ENCODE measurements at regions not wholly inside any gene's neighbourhood (a gene's known extent, or its start where the extent isn't known, plus 50 kb on each side); places are given as distances from the start of the nearest gene placed in this dataset.

- no peak for TF ChIP-seq CTCF (IDR thresholded peaks at IDR 0.05 in 2 of 3, conservative IDR thresholded peaks at IDR 0.05 in 1 of 3; ENCODE audit: control insufficient read depth in 2 of 3, extremely low read depth in 1 of 3, insufficient read depth in 1 of 3, low read depth in 3 of 3, low read length in 3 of 3)
- TF ChIP-seq NFYB (IDR thresholded peaks at IDR 0.05; ENCODE audit: insufficient read depth, low read depth, low read length): no peak
- no peak for TF ChIP-seq EZH2 (IDR thresholded peaks at IDR 0.05; ENCODE audit: borderline replicate concordance, control insufficient read depth, low read depth, low read length)
- no peak for TF ChIP-seq ZNF274 (IDR thresholded peaks at IDR 0.05; ENCODE audit: insufficient read depth, insufficient read length)
- no peak for TF ChIP-seq REST (IDR thresholded peaks at IDR 0.05; ENCODE audit: low read depth, low read length)
- TF ChIP-seq EP300 (IDR thresholded peaks at IDR 0.05; ENCODE audit: borderline replicate concordance in 1 of 2, control insufficient read depth in 1 of 2, low read depth in 2 of 2, low read length in 2 of 2): no peak
- no peak for TF ChIP-seq SRF (IDR thresholded peaks at IDR 0.05; ENCODE audit: low read depth in 2 of 2, low read length in 2 of 2)
- TF ChIP-seq PAX5 (IDR thresholded peaks at IDR 0.05; ENCODE audit: borderline replicate concordance, low read depth, low read length): no peak
Measured at GRCh38 chr6:19157486-19157885, 679.7 kb upstream of the ID4 start.

Measured in GM12878 (cell line).